Spleen (tissue), 7 donors: ENCODE measurements at regions not wholly inside any gene's neighbourhood (a gene's known extent, or its start where the extent isn't known, plus 50 kb on each side); places are given as distances from the start of the nearest gene placed in this dataset.

Experiments used
- CTCF ChIP-seq, 11 experiments: fragments of 200-600 bp in 7 of 11; fragments of 450-650 bp in 4 of 11; sonication (generic) in 4 of 11; IDR thresholded peaks in 8 of 11; conservative IDR thresholded peaks in 3 of 11; 1 replicate in 7 of 11; 2 replicates in 4 of 11; pipeline versions ENCODE4 v1.4.0 to v1.8.0; 2016 to 2021; ENCODE audit warnings: antibody characterized with exemption in 11 of 11, inconsistent platforms in 4 of 11, mild to moderate bottlenecking in 1 of 11
- POLR2A ChIP-seq, 3 donors: fragments of 450-650 bp; IDR thresholded peaks; one replicate each; pipeline ENCODE4 v1.5.1; 2017; ENCODE audit warnings: antibody characterized with exemption in 3 of 3, mild to moderate bottlenecking in 1 of 3
- donor health status: DM: no; HTN: no; CAD: no; lungs with moderate emphysema.
- donor health status: DM: no; HTN: no; CAD: no.
- donor health status: DM: no; HTN: no; CAD: no.

- TF ChIP-seq POLR2A (IDR thresholded peaks at IDR 0.05): no peak
- TF ChIP-seq CTCF (IDR thresholded peaks at IDR 0.05 in 8 of 11, conservative IDR thresholded peaks at IDR 0.05 in 3 of 11): no peak
These were observed 581.5 kb downstream of the TBL1XR1 start for GRCh38 chr3:176615826-176616225.
